GM13977 (cell line): ENCODE measurements at regions not wholly inside any gene's neighbourhood (a gene's known extent, or its start where the extent isn't known, plus 50 kb on each side); places are given as distances from the start of the nearest gene placed in this dataset.
A peak's percentile ranks its signal among the peaks of the same experiment; 100 is the strongest.

ENCODE experiments used
- DNase-seq: peaks from one replicate; pipeline ENCODE4 v3.0.0; 2012; ENCODE audit warnings: low spot score
- CTCF ChIP-seq: IDR thresholded peaks from 2 replicates; pipeline ENCODE4 v1.5.1; 2012; ENCODE audit warnings: mild to moderate bottlenecking, control low read depth; ENCODE audit not compliant: insufficient read depth; ENCODE audit errors: extremely low read depth, missing control alignments
- in situ Hi-C: fragments of 300-500 bp; cut with MboI; formaldehyde crosslinking; loops from one replicate; pipeline ENCODE4 v1.12.0; 2022; ENCODE audit warnings: low sequenced_read_pairs, low pct_unique_long_range_greater_than_20kb, mixed read lengths, inconsistent platforms; ENCODE audit not compliant: unreplicated experiment

GRCh38 chr6:134443009-134443408, 125.1 kb upstream of the SGK1 start:
- in situ Hi-C loops: no loop called here
- TF ChIP-seq CTCF: no peak
- DNase-seq: no peak

GRCh38 chr6:134442073-134442472, 124.2 kb upstream of the SGK1 start:
- TF ChIP-seq CTCF: no peak
- no peak for DNase-seq
- in situ Hi-C loops: no loop called here

- DNase-seq: no peak
- in situ Hi-C loops: no loop called here
- no peak for TF ChIP-seq CTCF
Measured at GRCh38 chr6:134438837-134439236, 120.9 kb upstream of the SGK1 start.

GRCh38 chr6:134437376-134437775, 119.5 kb upstream of the SGK1 start:
- peak; percentile 33 for TF ChIP-seq CTCF
- in situ Hi-C loops: no loop called here
- DNase-seq: peak; percentile 25

- TF ChIP-seq CTCF: no peak
- no peak for DNase-seq
- in situ Hi-C loops: no loop called here
Measured at GRCh38 chr6:134436950-134437349, 119.0 kb upstream of the SGK1 start.

GRCh38 chr6:134436281-134436815, 118.4 kb upstream of the SGK1 start:
- DNase-seq: peak; percentile 57
- in situ Hi-C loops: no loop called here
- no peak for TF ChIP-seq CTCF

GRCh38 chr6:134435814-134436280, 117.9 kb upstream of the SGK1 start:
- TF ChIP-seq CTCF: no peak
- DNase-seq: no peak
- in situ Hi-C loops: no loop called here
